ENCODE measurements at regions not wholly inside any gene's neighbourhood (a gene's known extent, or its start where the extent isn't known, plus 50 kb on each side); places are given as distances from the start of the nearest gene placed in this dataset.

- DNase-seq (ENCODE audit: low read depth, low spot score) = no peak
- POLR2A ChIA-PET = no interaction called here
- no TSS peak for BruUV-seq (replicated peaks)
Measured at GRCh38 chr13:109368230-109368629, 418.2 kb downstream of the IRS2 start.

More at GRCh38 chr13:109368230-109368629, 418.2 kb downstream of the IRS2 start:
- CTCF ChIA-PET = no interaction called here
- TF ChIP-seq POLR2A (IDR thresholded peaks at IDR 0.05; ENCODE audit: borderline replicate concordance, extremely low read depth, insufficient read depth, insufficient read length) = no peak
- TF ChIP-seq REST (IDR thresholded peaks at IDR 0.05; ENCODE audit: low read depth) = no peak
- no peak for TF ChIP-seq TCF7L2 (IDR thresholded peaks at IDR 0.05; ENCODE audit: borderline replicate concordance, extremely low read depth, insufficient read depth, insufficient read length)
- TF ChIP-seq JUND (IDR thresholded peaks at IDR 0.05) = no peak
- TF ChIP-seq SIN3A (IDR thresholded peaks at IDR 0.05; ENCODE audit: low read depth) = no peak
- TF ChIP-seq ZFX (IDR thresholded peaks at IDR 0.05) = no peak
- TF ChIP-seq RAD21 (IDR thresholded peaks at IDR 0.05; ENCODE audit: low read depth) = no peak
- TF ChIP-seq SRF (IDR thresholded peaks at IDR 0.05; ENCODE audit: low read depth) = no peak
- no peak for TF ChIP-seq MAX (IDR thresholded peaks at IDR 0.05)
- no peak for TF ChIP-seq ZBTB33 (IDR thresholded peaks at IDR 0.05; ENCODE audit: extremely low read depth, insufficient replicate concordance, low read length)
- TF ChIP-seq ATF3 (IDR thresholded peaks at IDR 0.05) = no peak
- no peak for TF ChIP-seq EZH2 (IDR thresholded peaks at IDR 0.05)
- TF ChIP-seq CEBPB (IDR thresholded peaks at IDR 0.05; ENCODE audit: low read depth) = no peak
- no peak for TF ChIP-seq EZH2phosphoT487 (IDR thresholded peaks at IDR 0.05; ENCODE audit: borderline replicate concordance)
- no peak for TF ChIP-seq ELF1 (IDR thresholded peaks at IDR 0.05; ENCODE audit: borderline replicate concordance, low read depth)
- Histone ChIP-seq H3K9me3 (ENCODE audit: control insufficient read depth in 1 of 2, insufficient read depth in 1 of 2, low read depth in 1 of 2, low read length in 2 of 2) (peaks cover 0 to 5% of the 10 kb centered on the region in 2 experiments; a peak in 1 of 4 replicates), H2AFZ (ENCODE audit: low read depth, low read length, poor library complexity, severe bottlenecking) (no peak overlapping the region), H3K27ac (ENCODE audit: low read depth, low read length) (no peak overlapping the region), H3K4me3 (replicated peaks in 1 of 2; ENCODE audit: low read depth in 1 of 2, low read length in 2 of 2) (no peak overlapping the region), H3K4me2 (ENCODE audit: low read length) (no peak overlapping the region), H3K27me3 (ENCODE audit: insufficient read depth, low read length) (no peaks in the 10 kb centered on the region), H3K36me3 (ENCODE audit: control insufficient read depth in 1 of 2, insufficient read depth in 2 of 2, low read length in 2 of 2) (no peaks in the 10 kb centered on the region), H3K79me2 (ENCODE audit: insufficient read depth, low read length) (no peaks in the 10 kb centered on the region), H3K9me2 (ENCODE audit: insufficient read depth) (no peaks in the 10 kb centered on the region), H3K9ac (ENCODE audit: low read length) (no peak overlapping the region), H3K4me1 (ENCODE audit: control insufficient read depth in 1 of 2, insufficient read depth in 2 of 2, low read length in 2 of 2) (no peaks in the 10 kb centered on the region), H4K20me1 (ENCODE audit: insufficient read depth) (no peaks in the 10 kb centered on the region)
- RAD21 ChIA-PET (ENCODE audit: low non-redundant PET in 1 of 2, low total read pairs in 2 of 2, uncharacterized antibody in 2 of 2, unreplicated experiment in 2 of 2) = no interaction called here
- intact Hi-C loops (cut with micrococcal nuclease) = no loop called here
- ATAC-seq = no peak

All from HCT116 (cell line).